Breast epithelium (tissue), 4 donors: ENCODE measurements at regions not wholly inside any gene's neighbourhood (a gene's known extent, or its start where the extent isn't known, plus 50 kb on each side); places are given as distances from the start of the nearest gene placed in this dataset.

Source experiments
- DNase-seq, 2 donors: peaks; one replicate each; pipeline ENCODE4 v3.0.0-alpha.2; 2019; ENCODE audit warnings: low spot score in 2 of 2
- H3K27ac ChIP-seq, 2 donors: fragments of 200-600 bp; sonication (generic) in 1 of 2; one replicate each; pipeline ENCODE4 v1.5.1; 2016 to 2019; ENCODE audit warnings: mild to moderate bottlenecking in 1 of 2
- H3K27me3 ChIP-seq, 2 donors: fragments of 200-600 bp; sonication (generic) in 1 of 2; one replicate each; pipeline versions ENCODE4 v1.5.1 to v1.6.0; 2017 to 2019; ENCODE audit warnings: control low read depth in 1 of 2, mild to moderate bottlenecking in 1 of 2
- H3K36me3 ChIP-seq: fragments of 200-600 bp; one replicate; pipeline ENCODE4 v1.5.1; 2019
- H3K4me1 ChIP-seq, 2 donors: fragments of 200-600 bp; sonication (generic); one replicate each; pipeline ENCODE4 v1.5.1; 2016 to 2019; ENCODE audit warnings: control low read depth in 1 of 2
- H3K4me3 ChIP-seq, 3 donors: fragments of 200-600 bp; sonication (generic); 1 replicate in 2 of 3; 2 replicates in 1 of 3; pipeline ENCODE4 v1.5.1; 2016 to 2019; ENCODE audit warnings: mild to moderate bottlenecking in 3 of 3, moderate library complexity in 2 of 3
- H3K9me3 ChIP-seq, 2 donors: fragments of 200-600 bp; sonication (generic) in 1 of 2; one replicate each; pipeline ENCODE4 v1.5.1; 2016 to 2019; ENCODE audit warnings: control low read depth in 1 of 2
- POLR2A ChIP-seq: fragments of 450-650 bp; IDR thresholded peaks from one replicate; pipeline ENCODE4 v1.6.1; 2016; ENCODE audit warnings: antibody characterized with exemption, mild to moderate bottlenecking, moderate library complexity
- POLR2AphosphoS5 ChIP-seq, 3 donors: sonication (generic); formaldehyde crosslinking; IDR thresholded peaks; one replicate each; pipeline ENCODE4 v1.6.1; 2017; ENCODE audit warnings: antibody characterized with exemption in 3 of 3
- intact Hi-C: fragments of 100-400 bp; cut with DNase I; formaldehyde crosslinking; loops from one replicate; pipeline ENCODE4 v1.15.1; 2023; ENCODE audit warnings: low total_unique reads
- TF ChIP-seq, protein P1 (sequence below), 3 donors: fragments of 450-650 bp; IDR thresholded peaks; one replicate each; pipeline ENCODE4 v1.5.1; 2016 to 2017; ENCODE audit warnings: antibody characterized with exemption in 3 of 3, mild to moderate bottlenecking in 3 of 3, moderate library complexity in 3 of 3

DNA sequence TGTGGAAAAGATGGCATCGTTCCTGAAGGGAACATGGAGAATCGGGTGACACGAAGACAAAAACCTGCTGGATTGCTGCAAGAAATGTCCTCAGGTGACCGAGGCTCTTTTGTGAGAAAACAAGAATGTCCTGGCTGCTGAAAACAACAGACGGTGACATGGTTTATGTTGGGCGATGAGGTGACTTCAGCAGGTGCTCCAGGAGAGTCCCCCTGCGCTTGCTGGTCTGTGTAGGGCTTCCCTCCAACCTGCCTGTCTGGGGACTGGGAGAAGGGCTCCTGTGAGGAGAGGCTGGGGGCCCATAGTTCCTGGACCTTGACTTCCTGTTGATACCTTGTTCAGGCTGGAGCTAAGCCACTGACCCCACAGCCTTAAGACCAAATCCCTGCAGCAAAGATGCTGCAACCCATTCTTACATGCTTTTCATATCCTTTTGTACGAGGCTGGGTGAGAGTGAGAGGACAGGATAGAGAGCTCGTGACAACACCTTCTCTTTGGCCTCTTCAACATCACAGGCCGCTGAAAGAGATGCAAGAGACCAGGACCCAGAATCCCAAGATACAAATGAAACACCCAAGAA is 134.8 kb downstream of the CD83 start:
- no peak for DNase-seq
- H3K9me3 ChIP-seq = no peaks in the 10 kb centered on the region
- no peaks in the 10 kb centered on the region for H3K27me3 ChIP-seq
- intact Hi-C loops = no loop called here
- no peaks in the 10 kb centered on the region for H3K36me3 ChIP-seq
- H3K4me3 ChIP-seq = no peak overlapping the region
- TF ChIP-seq, protein P1, sequence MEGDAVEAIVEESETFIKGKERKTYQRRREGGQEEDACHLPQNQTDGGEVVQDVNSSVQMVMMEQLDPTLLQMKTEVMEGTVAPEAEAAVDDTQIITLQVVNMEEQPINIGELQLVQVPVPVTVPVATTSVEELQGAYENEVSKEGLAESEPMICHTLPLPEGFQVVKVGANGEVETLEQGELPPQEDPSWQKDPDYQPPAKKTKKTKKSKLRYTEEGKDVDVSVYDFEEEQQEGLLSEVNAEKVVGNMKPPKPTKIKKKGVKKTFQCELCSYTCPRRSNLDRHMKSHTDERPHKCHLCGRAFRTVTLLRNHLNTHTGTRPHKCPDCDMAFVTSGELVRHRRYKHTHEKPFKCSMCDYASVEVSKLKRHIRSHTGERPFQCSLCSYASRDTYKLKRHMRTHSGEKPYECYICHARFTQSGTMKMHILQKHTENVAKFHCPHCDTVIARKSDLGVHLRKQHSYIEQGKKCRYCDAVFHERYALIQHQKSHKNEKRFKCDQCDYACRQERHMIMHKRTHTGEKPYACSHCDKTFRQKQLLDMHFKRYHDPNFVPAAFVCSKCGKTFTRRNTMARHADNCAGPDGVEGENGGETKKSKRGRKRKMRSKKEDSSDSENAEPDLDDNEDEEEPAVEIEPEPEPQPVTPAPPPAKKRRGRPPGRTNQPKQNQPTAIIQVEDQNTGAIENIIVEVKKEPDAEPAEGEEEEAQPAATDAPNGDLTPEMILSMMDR (IDR thresholded peaks at IDR 0.05) = no peak
- TF ChIP-seq POLR2A = no peak
- TF ChIP-seq POLR2AphosphoS5 (IDR thresholded peaks at IDR 0.05) = no peak
- H3K27ac ChIP-seq = no peak overlapping the region
- H3K4me1 ChIP-seq = no peaks in the 10 kb centered on the region

DNA sequence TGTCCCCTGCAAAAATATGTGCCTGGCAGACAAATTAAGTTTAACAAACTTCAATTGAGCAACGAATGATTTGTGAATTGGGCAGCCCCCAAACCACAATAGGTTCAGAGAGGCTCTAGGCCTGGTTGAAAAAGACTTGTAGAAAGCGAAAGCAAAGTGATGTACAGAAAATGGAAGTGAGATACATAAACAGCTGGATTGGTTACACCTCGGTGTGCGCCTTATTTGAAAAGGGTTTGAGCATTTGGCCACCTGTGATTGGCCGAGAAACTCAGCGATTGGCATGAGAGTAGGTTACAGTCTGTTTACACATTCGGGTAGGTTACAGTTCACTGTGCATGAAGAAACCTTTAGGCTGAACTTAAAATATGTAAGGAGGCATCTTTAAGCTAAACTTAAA is 136.9 kb downstream of the CD83 start:
- H3K27me3 ChIP-seq = no peaks in the 10 kb centered on the region
- H3K4me3 ChIP-seq = no peak overlapping the region
- no peak for DNase-seq
- no peaks in the 10 kb centered on the region for H3K4me1 ChIP-seq
- H3K27ac ChIP-seq = no peak overlapping the region
- H3K36me3 ChIP-seq = no peaks in the 10 kb centered on the region
- no peak for TF ChIP-seq POLR2AphosphoS5 (IDR thresholded peaks at IDR 0.05)
- TF ChIP-seq, protein P1 (IDR thresholded peaks at IDR 0.05) = no peak
- no peak for TF ChIP-seq POLR2A
- no peaks in the 10 kb centered on the region for H3K9me3 ChIP-seq
- intact Hi-C loops = no loop called here

DNA sequence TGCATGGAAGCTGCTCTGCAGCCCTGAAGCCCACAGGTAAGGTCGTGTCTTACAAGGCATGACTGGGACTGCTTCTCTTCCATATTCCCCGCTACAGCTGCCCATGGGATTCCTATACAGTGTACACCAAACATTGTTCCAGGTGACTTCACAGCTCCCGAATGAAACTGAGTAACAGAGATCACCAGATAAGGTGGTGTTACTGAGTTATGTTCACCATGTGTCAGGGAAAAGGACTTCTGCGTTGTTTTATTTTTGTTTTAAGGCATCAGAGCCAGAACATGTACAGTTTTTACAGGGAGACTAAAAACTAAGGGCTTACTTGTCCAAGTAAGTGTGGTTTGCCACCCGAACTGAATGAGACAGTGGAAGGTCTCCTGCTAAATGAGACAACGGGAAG is 138.3 kb downstream of the CD83 start:
- TF ChIP-seq POLR2AphosphoS5 (IDR thresholded peaks at IDR 0.05) (no peak), POLR2A (no peak)
- TF ChIP-seq, protein P1 (IDR thresholded peaks at IDR 0.05) = no peak
- no peak for DNase-seq
- intact Hi-C loops = loop anchor here (5.0 kb wide), 1 partner anchor 486 kb away; no protein-coding TSS in a partner anchor
- no peaks in the 10 kb centered on the region for H3K27me3 ChIP-seq
- H3K36me3 ChIP-seq = no peaks in the 10 kb centered on the region
- H3K4me3 ChIP-seq = no peak overlapping the region
- H3K9me3 ChIP-seq = peaks cover 0 to 4% of the 10 kb centered on the region in 2 donors
- no peaks in the 10 kb centered on the region for H3K4me1 ChIP-seq
- no peak overlapping the region for H3K27ac ChIP-seq

DNA sequence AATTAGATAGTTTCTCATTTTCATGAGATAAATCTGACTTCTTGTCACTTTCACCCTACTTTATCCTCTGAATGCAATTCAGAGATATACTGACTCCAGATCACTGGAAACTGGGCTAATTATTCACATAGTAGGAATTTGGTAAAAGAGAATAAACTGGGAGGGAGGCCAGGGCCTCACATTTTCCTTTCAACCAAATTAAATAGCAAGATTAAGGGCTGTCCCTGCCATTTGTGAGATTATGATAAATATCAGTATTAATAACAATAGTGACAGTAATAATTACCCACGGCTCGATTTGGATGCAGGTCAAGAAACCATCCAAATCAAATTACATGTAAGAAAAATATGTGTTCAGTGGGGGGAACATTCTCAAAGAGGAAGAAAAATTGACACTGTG is 140.5 kb downstream of the CD83 start:
- no peaks in the 10 kb centered on the region for H3K27me3 ChIP-seq
- no peak for DNase-seq
- TF ChIP-seq, protein P1 (IDR thresholded peaks at IDR 0.05) = no peak
- no peak for TF ChIP-seq POLR2A
- TF ChIP-seq POLR2AphosphoS5 (IDR thresholded peaks at IDR 0.05) = no peak
- peaks cover 4 to 7% of the 10 kb centered on the region in 2 donors for H3K9me3 ChIP-seq
- no peak overlapping the region for H3K27ac ChIP-seq
- H3K4me3 ChIP-seq = no peak overlapping the region
- no peaks in the 10 kb centered on the region for H3K4me1 ChIP-seq
- H3K36me3 ChIP-seq = no peaks in the 10 kb centered on the region
- intact Hi-C loops = loop anchor here (5.0 kb wide), 1 partner anchor 484 kb away; no protein-coding TSS in a partner anchor

DNA sequence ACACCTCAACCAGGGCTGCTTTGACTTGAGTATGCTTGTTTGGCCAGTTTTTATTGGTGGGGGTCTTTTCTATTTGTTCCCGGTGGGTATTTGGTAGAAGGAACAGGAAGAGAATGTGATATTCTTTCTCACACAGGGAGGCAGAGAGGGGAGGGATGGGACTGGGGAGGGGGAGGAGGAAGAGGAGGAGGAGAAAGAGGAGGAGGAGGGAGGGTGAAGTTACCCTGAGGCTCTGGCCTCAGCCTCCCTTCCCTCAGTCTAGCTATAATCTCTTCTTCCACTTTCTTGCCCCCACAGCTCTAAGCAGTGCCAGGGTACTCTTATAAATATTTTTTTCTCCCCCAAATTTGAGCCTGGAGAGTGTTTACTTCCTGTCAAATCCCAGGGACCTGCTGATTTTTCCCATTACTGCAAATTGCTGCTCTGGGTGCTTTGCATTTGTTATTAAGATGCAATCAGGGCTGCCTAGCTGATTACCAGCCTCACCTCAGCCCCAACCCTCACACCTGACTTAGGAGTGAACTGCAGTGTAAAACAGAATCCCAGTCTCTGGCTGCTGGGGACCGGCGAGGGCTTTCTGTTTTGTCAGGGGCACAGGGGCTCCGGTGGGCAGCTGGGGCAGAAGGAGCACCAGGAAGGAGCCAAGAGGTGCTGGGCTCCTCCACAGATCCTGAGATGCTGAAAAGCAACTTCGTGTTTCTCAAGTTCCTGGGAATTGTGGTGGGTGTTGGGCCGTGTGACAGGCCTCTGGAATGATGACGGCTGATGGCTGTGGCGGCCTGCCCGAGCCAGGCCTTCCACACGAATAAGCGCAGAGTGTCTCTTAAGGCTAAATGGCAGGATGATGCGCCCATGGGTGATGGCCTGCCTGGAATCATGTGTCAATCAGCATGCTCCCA is 141.4 kb downstream of the CD83 start:
- Histone ChIP-seq H3K9me3 (peaks cover 4 to 14% of the 10 kb centered on the region in 2 donors), H3K27ac (no peak overlapping the region), H3K4me1 (no peaks in the 10 kb centered on the region), H3K36me3 (no peaks in the 10 kb centered on the region), H3K4me3 (no peak overlapping the region), H3K27me3 (no peaks in the 10 kb centered on the region)
- no peak for DNase-seq
- TF ChIP-seq, protein P1 (IDR thresholded peaks at IDR 0.05) = no peak
- TF ChIP-seq POLR2AphosphoS5 (IDR thresholded peaks at IDR 0.05) (no peak), POLR2A (no peak)
- intact Hi-C loops = loop anchor here (5.0 kb wide), 1 partner anchor 483 kb away; no protein-coding TSS in a partner anchor
